ENCODE measurements at regions not wholly inside any gene's neighbourhood (a gene's known extent, or its start where the extent isn't known, plus 50 kb on each side); places are given as distances from the start of the nearest gene placed in this dataset.

- no peak for TF ChIP-seq CTCF (IDR thresholded peaks at IDR 0.05; ENCODE audit: extremely low read depth, insufficient read depth, missing control alignments)
- in situ Hi-C loops (cut with MboI; ENCODE audit: low pct_unique_long_range_greater_than_20kb, low sequenced_read_pairs, unreplicated experiment) = no loop called here
- DNase-seq (ENCODE audit: low spot score) = no peak
Measured at GRCh38 chr3:28746990-28747389, 398.4 kb upstream of the AZI2 start.

DNA sequence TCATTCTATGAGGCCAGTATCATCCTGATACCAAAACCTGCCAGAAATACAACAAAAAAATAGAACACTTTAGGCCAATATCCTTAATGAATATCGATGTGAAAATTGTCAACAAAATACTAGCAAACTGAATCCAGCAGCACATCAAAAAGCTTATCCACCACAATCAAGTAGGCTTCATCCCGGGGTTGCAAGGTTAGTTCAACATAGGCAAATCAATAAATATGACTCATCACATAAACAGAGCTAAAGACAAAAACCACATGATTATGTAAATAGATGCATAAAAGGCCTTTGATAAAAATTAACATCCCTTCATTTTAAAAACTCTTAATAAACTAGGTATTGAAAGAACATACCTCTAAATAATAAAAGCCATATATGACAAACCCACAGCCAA is 403.2 kb upstream of the AZI2 start:
- DNase-seq (ENCODE audit: low spot score) = no peak
- in situ Hi-C loops (cut with MboI; ENCODE audit: low pct_unique_long_range_greater_than_20kb, low sequenced_read_pairs, unreplicated experiment) = no loop called here
- no peak for TF ChIP-seq CTCF (IDR thresholded peaks at IDR 0.05; ENCODE audit: extremely low read depth, insufficient read depth, missing control alignments)

DNA sequence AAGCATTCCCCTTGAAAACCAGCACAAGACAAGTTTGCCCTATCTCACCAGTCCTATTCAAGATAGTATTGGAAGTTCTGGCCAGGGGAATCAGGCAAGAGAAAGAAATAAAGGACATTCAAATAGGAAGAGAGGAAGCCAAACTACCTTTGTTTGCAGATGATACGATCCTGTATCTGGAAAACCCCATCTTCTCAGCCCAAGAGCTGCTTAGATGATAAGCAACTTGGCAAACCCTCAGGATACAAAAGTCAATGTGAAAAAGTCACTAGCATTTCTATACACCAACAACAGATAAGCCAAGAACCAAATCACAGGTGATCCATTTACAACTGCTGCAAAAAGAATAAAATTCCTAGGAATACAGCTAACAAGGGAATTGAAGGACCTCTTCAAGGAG is 403.7 kb upstream of the AZI2 start:
- in situ Hi-C loops (cut with MboI; ENCODE audit: low pct_unique_long_range_greater_than_20kb, low sequenced_read_pairs, unreplicated experiment) = no loop called here
- DNase-seq (ENCODE audit: low spot score) = no peak
- TF ChIP-seq CTCF (IDR thresholded peaks at IDR 0.05; ENCODE audit: extremely low read depth, insufficient read depth, missing control alignments) = no peak

- no peak for DNase-seq (ENCODE audit: low spot score)
- no peak for TF ChIP-seq CTCF (IDR thresholded peaks at IDR 0.05; ENCODE audit: extremely low read depth, insufficient read depth, missing control alignments)
- in situ Hi-C loops (cut with MboI; ENCODE audit: low pct_unique_long_range_greater_than_20kb, low sequenced_read_pairs, unreplicated experiment) = no loop called here
Measured at GRCh38 chr3:28756056-28756455, 407.4 kb upstream of the AZI2 start.

GRCh38 chr3:28758115-28758514 is 409.5 kb upstream of the AZI2 start:
- TF ChIP-seq CTCF (IDR thresholded peaks at IDR 0.05; ENCODE audit: extremely low read depth, insufficient read depth, missing control alignments) = no peak
- no peak for DNase-seq (ENCODE audit: low spot score)
- in situ Hi-C loops (cut with MboI; ENCODE audit: low pct_unique_long_range_greater_than_20kb, low sequenced_read_pairs, unreplicated experiment) = no loop called here

GRCh38 chr3:28761375-28761774 is 412.8 kb upstream of the AZI2 start:
- in situ Hi-C loops (cut with MboI; ENCODE audit: low pct_unique_long_range_greater_than_20kb, low sequenced_read_pairs, unreplicated experiment) = no loop called here
- no peak for TF ChIP-seq CTCF (IDR thresholded peaks at IDR 0.05; ENCODE audit: extremely low read depth, insufficient read depth, missing control alignments)
- no peak for DNase-seq (ENCODE audit: low spot score)

DNA sequence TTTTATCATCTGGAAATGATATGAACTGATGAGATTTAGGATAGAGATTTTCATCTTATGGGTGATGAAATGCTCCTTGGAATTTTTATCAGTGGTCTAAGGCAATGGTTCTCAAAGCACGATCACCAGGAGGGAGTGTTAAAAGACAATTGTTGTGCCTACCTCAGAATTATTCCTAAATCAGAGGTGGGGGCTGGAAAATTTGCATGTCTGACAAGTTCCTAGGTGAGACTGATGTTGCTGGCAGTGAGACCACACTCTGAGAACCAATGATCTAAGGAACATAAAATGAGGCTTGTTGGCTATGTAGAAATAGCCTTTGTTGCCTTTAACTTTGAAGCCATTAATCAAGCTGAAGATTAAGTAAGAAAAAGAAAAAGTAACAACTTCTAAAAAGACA is 416.6 kb upstream of the AZI2 start:
- in situ Hi-C loops (cut with MboI; ENCODE audit: low pct_unique_long_range_greater_than_20kb, low sequenced_read_pairs, unreplicated experiment) = no loop called here
- no peak for DNase-seq (ENCODE audit: low spot score)
- no peak for TF ChIP-seq CTCF (IDR thresholded peaks at IDR 0.05; ENCODE audit: extremely low read depth, insufficient read depth, missing control alignments)

Measured in GM13977 (cell line).